Karpas-422 (cell line): ENCODE measurements at regions not wholly inside any gene's neighbourhood (a gene's known extent, or its start where the extent isn't known, plus 50 kb on each side); places are given as distances from the start of the nearest gene placed in this dataset.
"Not testable (repeated sequence)": the region's sequence is repeated elsewhere in the genome, so short reads cannot be mapped to it uniquely, and the experiment has no call there.

Source experiments
- DNase-seq: peaks from one replicate; pipeline ENCODE4 v3.0.0-alpha.2; 2015
- H2AFZ ChIP-seq: fragments of 200-600 bp; sonication (generic); 2 replicates; pipeline ENCODE4 v1.6.1; 2014; ENCODE audit warnings: antibody characterized with exemption, low read length, mixed read lengths
- H3K27ac ChIP-seq: fragments of 200-600 bp; sonication (generic); 2 replicates; pipeline ENCODE4 v1.5.1; 2014; ENCODE audit warnings: mild to moderate bottlenecking, low read length, moderate library complexity
- H3K27me3 ChIP-seq: fragments of 200-600 bp; sonication (generic); 2 replicates; pipeline ENCODE4 v1.6.1; 2014; ENCODE audit warnings: low read length, mixed read lengths
- H3K36me3 ChIP-seq: fragments of 200-600 bp; sonication (generic); 2 replicates; pipeline ENCODE4 v1.6.1; 2014; ENCODE audit warnings: low read length, mixed read lengths; ENCODE audit not compliant: insufficient read depth
- H3K4me1 ChIP-seq: fragments of 200-600 bp; sonication (generic); 2 replicates; pipeline ENCODE4 v1.6.1; 2014; ENCODE audit warnings: mild to moderate bottlenecking, low read length, mixed read lengths
- H3K4me2 ChIP-seq: fragments of 200-600 bp; sonication (generic); 2 replicates; pipeline ENCODE4 v1.6.1; 2014; ENCODE audit warnings: low read length, low read depth, mild to moderate bottlenecking; ENCODE audit not compliant: poor library complexity, severe bottlenecking
- H3K4me3 ChIP-seq: fragments of 200-600 bp; sonication (generic); 2 replicates; pipeline ENCODE4 v1.5.1; 2014; ENCODE audit warnings: mild to moderate bottlenecking, antibody characterized with exemption, low read length, mixed read lengths
- H3K79me2 ChIP-seq: fragments of 200-600 bp; sonication (generic); 2 replicates; pipeline ENCODE4 v1.6.1; 2014; ENCODE audit warnings: mild to moderate bottlenecking, low read length, mixed read lengths
- H3K9ac ChIP-seq: fragments of 200-600 bp; sonication (generic); 2 replicates; pipeline ENCODE4 v1.6.0; 2014; ENCODE audit warnings: low read length
- H3K9me2 ChIP-seq: fragments of 200-600 bp; sonication (generic), shearing (Covaris generic); replicated peaks from 2 replicates; pipeline ENCODE4 v1.6.0; 2014; ENCODE audit warnings: mild to moderate bottlenecking, low read length, moderate library complexity; ENCODE audit not compliant: insufficient read depth
- H3K9me3 ChIP-seq: fragments of 300-700, 200-600 bp; sonication (generic); 2 replicates; pipeline ENCODE4 v1.6.1; 2014; ENCODE audit warnings: low read length, mixed read lengths
- H4K20me1 ChIP-seq: fragments of 200-600 bp; sonication (generic); 2 replicates; pipeline ENCODE4 v1.6.1; 2014; ENCODE audit warnings: mild to moderate bottlenecking, antibody characterized with exemption, low read length, low read depth; ENCODE audit not compliant: insufficient read depth

GRCh38 chr18:65605352-65605751 lies 145.5 kb upstream of the CDH7 start:
- not testable (repeated sequence) for H4K20me1 ChIP-seq, H3K4me3 ChIP-seq, H3K9ac ChIP-seq, H3K4me2 ChIP-seq, H3K4me1 ChIP-seq, H3K27me3 ChIP-seq, H3K9me2 ChIP-seq, H2AFZ ChIP-seq, H3K36me3 ChIP-seq, DNase-seq, H3K27ac ChIP-seq, H3K79me2 ChIP-seq
- H3K9me3 ChIP-seq = peaks cover 27% of the 10 kb centered on the region

- no peak for DNase-seq
- no peak overlapping the region for H3K4me2 ChIP-seq
- no peak overlapping the region for H3K4me3 ChIP-seq
Measured at GRCh38 chr18:65601775-65602174, 149.0 kb upstream of the CDH7 start.

GRCh38 chr18:65592435-65592834 lies 158.4 kb upstream of the CDH7 start:
- no peak overlapping the region for H3K9ac ChIP-seq
- H3K36me3 ChIP-seq = no peaks in the 10 kb centered on the region
- no peak overlapping the region for H3K27ac ChIP-seq
- no peaks in the 10 kb centered on the region for H4K20me1 ChIP-seq
- H3K4me3 ChIP-seq = no peak overlapping the region
- H2AFZ ChIP-seq = no peak overlapping the region
- H3K9me3 ChIP-seq = peaks cover 47% of the 10 kb centered on the region
- H3K4me1 ChIP-seq = no peaks in the 10 kb centered on the region
- H3K79me2 ChIP-seq = no peaks in the 10 kb centered on the region
- no peak overlapping the region for H3K4me2 ChIP-seq
- DNase-seq = no peak
- H3K27me3 ChIP-seq = no peaks in the 10 kb centered on the region
- no peaks in the 10 kb centered on the region for H3K9me2 ChIP-seq

More at GRCh38 chr18:65601775-65602174, 149.0 kb upstream of the CDH7 start:
- no peaks in the 10 kb centered on the region for H3K36me3 ChIP-seq
- H3K79me2 ChIP-seq = no peaks in the 10 kb centered on the region
- no peaks in the 10 kb centered on the region for H4K20me1 ChIP-seq
- no peaks in the 10 kb centered on the region for H3K27me3 ChIP-seq
- no peak overlapping the region for H2AFZ ChIP-seq
- H3K9me2 ChIP-seq = no peaks in the 10 kb centered on the region
- H3K4me1 ChIP-seq = no peaks in the 10 kb centered on the region
- peaks cover 26% of the 10 kb centered on the region for H3K9me3 ChIP-seq
- no peak overlapping the region for H3K27ac ChIP-seq
- H3K9ac ChIP-seq = no peak overlapping the region

GRCh38 chr18:65587491-65587890 lies 163.3 kb upstream of the CDH7 start:
- no peaks in the 10 kb centered on the region for H4K20me1 ChIP-seq
- no peaks in the 10 kb centered on the region for H3K4me1 ChIP-seq
- no peaks in the 10 kb centered on the region for H3K27me3 ChIP-seq
- no peak for DNase-seq
- H2AFZ ChIP-seq = no peak overlapping the region
- H3K79me2 ChIP-seq = no peaks in the 10 kb centered on the region
- H3K36me3 ChIP-seq = no peaks in the 10 kb centered on the region
- H3K9me3 ChIP-seq = peaks cover 40% of the 10 kb centered on the region
- H3K4me3 ChIP-seq = no peak overlapping the region
- no peak overlapping the region for H3K9ac ChIP-seq
- no peaks in the 10 kb centered on the region for H3K9me2 ChIP-seq
- no peak overlapping the region for H3K4me2 ChIP-seq
- no peak overlapping the region for H3K27ac ChIP-seq

- not testable (repeated sequence) for H3K9ac ChIP-seq, DNase-seq, H3K4me2 ChIP-seq, H3K36me3 ChIP-seq, H3K27me3 ChIP-seq, H2AFZ ChIP-seq, H3K9me2 ChIP-seq, H3K79me2 ChIP-seq, H3K4me1 ChIP-seq, H3K27ac ChIP-seq, H3K4me3 ChIP-seq, H4K20me1 ChIP-seq
- H3K9me3 ChIP-seq = peaks cover 38% of the 10 kb centered on the region
Measured at GRCh38 chr18:65582094-65582493, 168.7 kb upstream of the CDH7 start.

GRCh38 chr18:65568866-65569265 lies 181.9 kb upstream of the CDH7 start:
- Histone ChIP-seq H2AFZ (no peak overlapping the region), H3K4me2 (no peak overlapping the region), H3K9ac (no peak overlapping the region), H3K4me3 (no peak overlapping the region), H3K79me2 (no peaks in the 10 kb centered on the region), H3K9me3 (peaks cover 59% of the 10 kb centered on the region), H4K20me1 (no peaks in the 10 kb centered on the region), H3K27me3 (no peaks in the 10 kb centered on the region), H3K36me3 (no peaks in the 10 kb centered on the region), H3K4me1 (no peaks in the 10 kb centered on the region), H3K27ac (no peak overlapping the region), H3K9me2 (no peaks in the 10 kb centered on the region)
- no peak for DNase-seq

- DNase-seq = no peak
- H3K4me2 ChIP-seq = no peak overlapping the region
- no peaks in the 10 kb centered on the region for H3K27me3 ChIP-seq
- H4K20me1 ChIP-seq = no peaks in the 10 kb centered on the region
- H3K27ac ChIP-seq = no peak overlapping the region
- no peak overlapping the region for H2AFZ ChIP-seq
- H3K36me3 ChIP-seq = no peaks in the 10 kb centered on the region
- peaks cover 47% of the 10 kb centered on the region for H3K9me3 ChIP-seq
- H3K9me2 ChIP-seq = no peaks in the 10 kb centered on the region
- no peaks in the 10 kb centered on the region for H3K4me1 ChIP-seq
- no peaks in the 10 kb centered on the region for H3K79me2 ChIP-seq
- H3K4me3 ChIP-seq = no peak overlapping the region
- H3K9ac ChIP-seq = no peak overlapping the region
Measured at GRCh38 chr18:65567372-65567771, 183.4 kb upstream of the CDH7 start.

GRCh38 chr18:65548316-65548715 lies 202.5 kb upstream of the CDH7 start:
- Histone ChIP-seq H3K9me3 (peaks cover 42% of the 10 kb centered on the region), H2AFZ (no peak overlapping the region), H3K4me1 (no peaks in the 10 kb centered on the region), H3K4me2 (no peak overlapping the region), H3K9ac (no peak overlapping the region), H3K4me3 (no peak overlapping the region), H4K20me1 (no peaks in the 10 kb centered on the region), H3K9me2 (no peaks in the 10 kb centered on the region), H3K36me3 (no peaks in the 10 kb centered on the region), H3K79me2 (no peaks in the 10 kb centered on the region), H3K27me3 (no peaks in the 10 kb centered on the region), H3K27ac (no peak overlapping the region)
- DNase-seq = no peak

GRCh38 chr18:65547046-65547445 lies 203.8 kb upstream of the CDH7 start:
- no peaks in the 10 kb centered on the region for H3K9me2 ChIP-seq
- DNase-seq = no peak
- no peaks in the 10 kb centered on the region for H3K79me2 ChIP-seq
- peaks cover 44% of the 10 kb centered on the region for H3K9me3 ChIP-seq
- no peaks in the 10 kb centered on the region for H3K4me1 ChIP-seq
- H4K20me1 ChIP-seq = no peaks in the 10 kb centered on the region
- no peak overlapping the region for H3K9ac ChIP-seq
- no peak overlapping the region for H3K27ac ChIP-seq
- H3K4me2 ChIP-seq = no peak overlapping the region
- no peak overlapping the region for H2AFZ ChIP-seq
- H3K36me3 ChIP-seq = no peaks in the 10 kb centered on the region
- H3K27me3 ChIP-seq = no peaks in the 10 kb centered on the region
- no peak overlapping the region for H3K4me3 ChIP-seq
